ENCODE measurements at regions not wholly inside any gene's neighbourhood (a gene's known extent, or its start where the extent isn't known, plus 50 kb on each side); places are given as distances from the start of the nearest gene placed in this dataset.

GRCh38 chr10:2852574-2853323 lies 214.6 kb upstream of the PFKP start:
- TF ChIP-seq CTCF (IDR thresholded peaks at IDR 0.05; ENCODE audit: borderline replicate concordance, extremely low read depth, low read length, poor library complexity, severe bottlenecking) (no peak), EZH2 (IDR thresholded peaks at IDR 0.05; ENCODE audit: borderline replicate concordance, low read depth, low read length, severe bottlenecking) (no peak)

Data from DND-41 (cell line).